A673 (cell line): ENCODE measurements at regions not wholly inside any gene's neighbourhood (a gene's known extent, or its start where the extent isn't known, plus 50 kb on each side); places are given as distances from the start of the nearest gene placed in this dataset.

Source experiments
- BruUV-seq: library from RNA; stranded (reverse); fragments of 400-500 nt; replicated peaks from 2 replicates; lab custom pipeline; 2021; lab: Mats Ljungman, UMichigan
- CTCF ChIA-PET: fragments of 300-600 bp; sonication (Branson Sonifier 250); formaldehyde crosslinking; loops from one replicate; lab custom pipeline; 2022; ENCODE audit warnings: antibody characterized with exemption; lab: Charles Lee
- POLR2A ChIA-PET: fragments of 300-600 bp; sonication (Branson Sonifier 250); formaldehyde crosslinking; loops from one replicate; lab custom pipeline; 2022; ENCODE audit warnings: antibody characterized with exemption; ENCODE audit not compliant: low non-redundant PET; lab: Charles Lee
- DNase-seq: peaks from one replicate; pipeline ENCODE4 v3.0.0-alpha.2; 2015; ENCODE audit warnings: low spot score
- H3K27ac ChIP-seq: fragments of 200-600 bp; sonication (generic); 2 replicates; pipeline ENCODE4 v1.5.1; 2016; ENCODE audit warnings: mixed run types, low read depth, mild to moderate bottlenecking, mixed read lengths, antibody characterized with exemption, low read length; ENCODE audit not compliant: poor library complexity, severe bottlenecking
- H3K27me3 ChIP-seq: fragments of 200-600 bp; sonication (generic); replicated peaks from 2 replicates; pipeline ENCODE4 v1.6.1; 2017; ENCODE audit warnings: mixed run types, low read depth, mild to moderate bottlenecking, mixed read lengths, antibody characterized with exemption, low read length; ENCODE audit not compliant: insufficient read depth, poor library complexity
- H3K36me3 ChIP-seq: fragments of 200-600 bp; sonication (generic); 2 replicates; pipeline ENCODE4 v1.6.1; 2016; ENCODE audit warnings: mixed run types, mild to moderate bottlenecking, mixed read lengths, antibody characterized with exemption, low read length; ENCODE audit not compliant: insufficient read depth, poor library complexity, severe bottlenecking
- H3K4me1 ChIP-seq: fragments of 200-600 bp; sonication (generic); 2 replicates; pipeline ENCODE4 v1.6.1; 2017; ENCODE audit warnings: mixed run types, mild to moderate bottlenecking, mixed read lengths, antibody characterized with exemption, low read length; ENCODE audit not compliant: insufficient read depth, poor library complexity, severe bottlenecking
- H3K4me3 ChIP-seq: fragments of 200-600 bp; sonication (generic); 2 replicates; pipeline ENCODE4 v1.5.1; 2016; ENCODE audit warnings: low read depth, mixed run types, mild to moderate bottlenecking, mixed read lengths, low read length; ENCODE audit not compliant: poor library complexity, severe bottlenecking
- H3K9me3 ChIP-seq: fragments of 200-600 bp; sonication (generic); 2 replicates; pipeline ENCODE4 v1.6.1; 2016; ENCODE audit warnings: mixed run types, low read depth, mild to moderate bottlenecking, mixed read lengths, antibody characterized with exemption, low read length; ENCODE audit not compliant: poor library complexity, severe bottlenecking
- CTCF ChIP-seq: fragments of 300-800, 200-600 bp; sonication (generic); conservative IDR thresholded peaks from 2 replicates; pipeline ENCODE4 v1.5.1; 2017; ENCODE audit warnings: low read depth, mild to moderate bottlenecking, antibody characterized with exemption, low read length, moderate library complexity, mixed read lengths
- EZH2 ChIP-seq: fragments of 200-600 bp; sonication (generic); IDR thresholded peaks from 2 replicates; pipeline ENCODE4 v1.6.1; 2017; ENCODE audit warnings: borderline replicate concordance, low read depth, mild to moderate bottlenecking, mixed read lengths, antibody characterized with exemption, low read length; ENCODE audit not compliant: poor library complexity, severe bottlenecking
- intact Hi-C: fragments of 100-400 bp; cut with micrococcal nuclease; formaldehyde crosslinking; loops from one replicate; pipeline ENCODE4 v1.10.0; 2022; ENCODE audit not compliant: unreplicated experiment

- Histone ChIP-seq H3K4me3 (no peak overlapping the region), H3K27ac (no peak overlapping the region), H3K27me3 (no peaks in the 10 kb centered on the region), H3K9me3 (peaks cover 52% of the 10 kb centered on the region), H3K4me1 (no peaks in the 10 kb centered on the region), H3K36me3 (no peaks in the 10 kb centered on the region)
- TF ChIP-seq EZH2 (no peak), CTCF (no peak)
- DNase-seq = no peak
- no TSS peak for BruUV-seq
- intact Hi-C loops = no loop called here
- POLR2A ChIA-PET = no interaction called here
- CTCF ChIA-PET = no interaction called here
These were observed 372.3 kb upstream of the IRX2 start for GRCh38 chr5:3123763-3124157.

GRCh38 chr5:3122985-3123762 is 371.7 kb upstream of the IRX2 start:
- Histone ChIP-seq H3K9me3 (peaks cover 54% of the 10 kb centered on the region), H3K4me1 (no peaks in the 10 kb centered on the region), H3K4me3 (no peak overlapping the region), H3K36me3 (no peaks in the 10 kb centered on the region), H3K27ac (no peak overlapping the region), H3K27me3 (no peaks in the 10 kb centered on the region)
- no TSS peak for BruUV-seq
- DNase-seq = no peak
- TF ChIP-seq CTCF (no peak), EZH2 (no peak)
- ChIA-PET POLR2A (no interaction called here), CTCF (no interaction called here)
- intact Hi-C loops = no loop called here

- BruUV-seq = no TSS peak
- no peak overlapping the region for H3K27ac ChIP-seq
- ChIA-PET CTCF (no interaction called here), POLR2A (no interaction called here)
- no peak overlapping the region for H3K4me3 ChIP-seq
- intact Hi-C loops = no loop called here
- no peaks in the 10 kb centered on the region for H3K4me1 ChIP-seq
- no peaks in the 10 kb centered on the region for H3K36me3 ChIP-seq
- peaks cover 46% of the 10 kb centered on the region for H3K9me3 ChIP-seq
- TF ChIP-seq CTCF (no peak), EZH2 (no peak)
- DNase-seq = no peak
- no peaks in the 10 kb centered on the region for H3K27me3 ChIP-seq
These were observed 370.7 kb upstream of the IRX2 start for GRCh38 chr5:3122216-3122615.
